IMR-90 (cell line): ENCODE measurements at regions not wholly inside any gene's neighbourhood (a gene's known extent, or its start where the extent isn't known, plus 50 kb on each side); places are given as distances from the start of the nearest gene placed in this dataset.

Source experiments
- ATAC-seq: fragments of 200-7000 bp; cut with Tn5 transposase; 2 replicates; pipeline ENCODE4 v1.9.1; 2020; ENCODE audit warnings: low read depth, mild to moderate bottlenecking, moderate library complexity
- BruUV-seq: library from RNA; stranded (reverse); fragments of 400-500 nt; replicated peaks from 2 replicates; lab custom pipeline; 2021; lab: Mats Ljungman, UMichigan
- CTCF ChIA-PET: fragments of 300-600 bp; formaldehyde crosslinking; extraction: SDS; loops from one replicate; lab custom pipeline; 2021; ENCODE audit warnings: antibody characterized with exemption; lab: Yijun Ruan, JAX
- POLR2A ChIA-PET: fragments of 300-600 bp; sonication (Branson Sonifier 250); formaldehyde crosslinking; loops from one replicate; lab custom pipeline; 2022; ENCODE audit warnings: antibody characterized with exemption; ENCODE audit not compliant: unreplicated experiment; lab: Charles Lee
- DNase-seq: peaks from one replicate; pipeline ENCODE4 v3.0.0; 2013
- H2AFZ ChIP-seq: replicated peaks from 2 replicates; pipeline ENCODE3; 2013; ENCODE audit warnings: low read length, mild to moderate bottlenecking; ENCODE audit not compliant: poor library complexity
- H2AK5ac ChIP-seq: 2 replicates; pipeline ENCODE4 v1.6.1; 2013; ENCODE audit warnings: low read depth, low read length, inconsistent platforms
- H2AK9ac ChIP-seq: replicated peaks from 2 replicates; pipeline ENCODE3; 2013; ENCODE audit warnings: mild to moderate bottlenecking, low read depth, low read length, moderate library complexity; ENCODE audit not compliant: poor library complexity
- H2BK120ac ChIP-seq: 2 replicates; pipeline ENCODE4 v1.6.1; 2013; ENCODE audit warnings: low read depth, low read length, inconsistent platforms
- H2BK15ac ChIP-seq: 3 replicates; pipeline ENCODE4 v1.6.1; 2013; ENCODE audit warnings: low read depth, low read length, inconsistent platforms
- H2BK20ac ChIP-seq: 2 replicates; pipeline ENCODE4 v1.6.1; 2013; ENCODE audit warnings: low read depth, mild to moderate bottlenecking, inconsistent platforms, low read length, moderate library complexity
- H2BK5ac ChIP-seq: 2 replicates; pipeline ENCODE4 v1.6.1; 2013; ENCODE audit warnings: mild to moderate bottlenecking, low read depth, low read length, inconsistent platforms; ENCODE audit not compliant: poor library complexity, severe bottlenecking
- H3K14ac ChIP-seq: replicated peaks from 2 replicates; pipeline ENCODE4 v1.6.1; 2013; ENCODE audit warnings: low read depth, low read length, inconsistent platforms
- H3K18ac ChIP-seq: 2 replicates; pipeline ENCODE4 v1.6.1; 2013; ENCODE audit warnings: low read depth, low read length, control low read depth
- H3K23ac ChIP-seq: 2 replicates; pipeline ENCODE4 v1.6.1; 2013; ENCODE audit warnings: low read depth, low read length, inconsistent platforms
- H3K27ac ChIP-seq: 2 replicates; pipeline ENCODE4 v1.5.1; 2013; ENCODE audit warnings: mild to moderate bottlenecking, control low read depth, low read length; ENCODE audit not compliant: insufficient read depth
- H3K27me3 ChIP-seq: 2 replicates; pipeline ENCODE4 v1.6.1; 2013; ENCODE audit warnings: low read length; ENCODE audit not compliant: control insufficient read depth, insufficient read depth
- H3K36me3 ChIP-seq: 2 replicates; pipeline ENCODE4 v1.6.1; 2013; ENCODE audit warnings: low read length, mixed read lengths; ENCODE audit not compliant: control insufficient read depth, insufficient read depth
- H3K4ac ChIP-seq: 2 replicates; pipeline ENCODE4 v1.6.1; 2013; ENCODE audit warnings: low read depth, low read length, inconsistent platforms
- H3K4me1 ChIP-seq: 2 replicates; pipeline ENCODE4 v1.6.1; 2013; ENCODE audit warnings: low read length, mixed read lengths; ENCODE audit not compliant: control insufficient read depth, insufficient read depth
- H3K4me2 ChIP-seq: 2 replicates; pipeline ENCODE4 v1.6.1; 2013; ENCODE audit warnings: low read depth, mild to moderate bottlenecking, control low read depth, low read length, moderate library complexity
- H3K4me3 ChIP-seq: 2 replicates; pipeline ENCODE4 v1.5.1; 2013; ENCODE audit warnings: low read depth, mild to moderate bottlenecking, control low read depth, low read length, moderate library complexity; ENCODE audit not compliant: insufficient read depth
- H3K56ac ChIP-seq: 2 replicates; pipeline ENCODE4 v1.6.1; 2013; ENCODE audit warnings: low read length, inconsistent platforms; ENCODE audit not compliant: insufficient read depth; ENCODE audit errors: extremely low read depth
- H3K79me1 ChIP-seq, 2 experiments: 2 replicates each; pipeline ENCODE4 v1.6.1; 2013; ENCODE audit warnings: low read length in 2 of 2, inconsistent platforms in 1 of 2, low read depth in 1 of 2
- H3K9ac ChIP-seq: 2 replicates; pipeline ENCODE4 v1.6.1; 2013; ENCODE audit warnings: low read depth, low read length, control low read depth
- H3K9me1 ChIP-seq: 2 replicates; pipeline ENCODE4 v1.6.1; 2013; ENCODE audit warnings: low read length, inconsistent platforms; ENCODE audit not compliant: insufficient read depth
- H3K9me3 ChIP-seq: 2 replicates; pipeline ENCODE4 v1.6.1; 2013; ENCODE audit warnings: low read length; ENCODE audit not compliant: control insufficient read depth, insufficient read depth
- H4K20me1 ChIP-seq: 2 replicates; pipeline ENCODE4 v1.6.1; 2013; ENCODE audit warnings: low read length, inconsistent platforms; ENCODE audit not compliant: insufficient read depth
- H4K5ac ChIP-seq: 2 replicates; pipeline ENCODE4 v1.6.1; 2013; ENCODE audit warnings: mild to moderate bottlenecking, low read depth, low read length, control low read depth
- H4K8ac ChIP-seq, 2 experiments: 2 replicates each; pipeline ENCODE4 v1.6.1; 2013; ENCODE audit warnings: low read depth in 2 of 2, low read length in 2 of 2, control low read depth in 1 of 2, inconsistent platforms in 1 of 2
- H4K91ac ChIP-seq: 2 replicates; pipeline ENCODE4 v1.6.1; 2013; ENCODE audit warnings: low read depth, low read length, inconsistent platforms; ENCODE audit not compliant: insufficient read depth
- CEBPB ChIP-seq: IDR thresholded peaks from 2 replicates; pipeline ENCODE4 v1.6.1; 2012; ENCODE audit warnings: low read depth, low read length, improper control_type of control experiment
- CHD1 ChIP-seq: IDR thresholded peaks from 2 replicates; pipeline ENCODE4 v1.6.1; 2012; ENCODE audit warnings: low read depth, low read length, improper control_type of control experiment
- MAFK ChIP-seq: IDR thresholded peaks from 2 replicates; pipeline ENCODE4 v1.6.1; 2012; ENCODE audit warnings: low read depth, low read length, improper control_type of control experiment
- MAZ ChIP-seq: IDR thresholded peaks from 2 replicates; pipeline ENCODE4 v1.6.1; 2012; ENCODE audit warnings: low read depth, mild to moderate bottlenecking, low read length, improper control_type of control experiment, moderate library complexity, borderline replicate concordance
- NFE2L2 ChIP-seq: fragments of 150-350 bp; IDR thresholded peaks from 2 replicates; pipeline ENCODE4 v1.6.1; 2016; ENCODE audit warnings: low read depth, mild to moderate bottlenecking, low read length
- WGBS, 2 experiments: methylation state at CpG; one replicate each; pipeline versions ENCODE4 v1.1.5 to v1.1.7; 2013; ENCODE audit warnings: missing lambda C conversion rate in 2 of 2; ENCODE audit not compliant: insufficient read length in 1 of 2; ENCODE audit errors: extremely low coverage in 2 of 2; 5-methylcytosine and 5-hydroxymethylcytosine counted together
- dilution Hi-C: fragments of 300-500 bp; cut with HindIII; formaldehyde crosslinking; loops from one replicate; pipeline ENCODE4 v1.14.3; 2018; ENCODE audit warnings: low sequenced_read_pairs; ENCODE audit not compliant: unreplicated experiment
- in situ Hi-C: fragments of 300-500 bp; cut with MboI; formaldehyde crosslinking; loops from 3 replicates; pipeline ENCODE4 v1.14.3; 2019; ENCODE audit warnings: low sequenced_read_pairs, inconsistent platforms, mixed read lengths
- intact Hi-C: fragments of 100-400 bp; cut with micrococcal nuclease; formaldehyde crosslinking; loops from 2 replicates; pipeline ENCODE4 v1.10.0; 2022
- TF ChIP-seq, protein P1 (sequence below): fragments of 150-350 bp; IDR thresholded peaks from 2 replicates; pipeline ENCODE4 v1.6.1; 2017; ENCODE audit warnings: mild to moderate bottlenecking, antibody characterized with exemption, low read length, low read depth

GRCh38 chr10:4352414-4352961 lies 473.5 kb upstream of the AKR1E2 start:
- H2AFZ ChIP-seq, result peak overlapping the region; percentile 28
- peak overlapping the region; percentile 55 for H4K91ac ChIP-seq
- H4K5ac ChIP-seq, result no peak overlapping the region
- H2BK5ac ChIP-seq, result no peak overlapping the region
- peak overlapping the region; percentile 38 for H3K14ac ChIP-seq
- H3K4me2 ChIP-seq, result no peak overlapping the region
- H3K27ac ChIP-seq, result no peak overlapping the region
- peaks cover 6% of the 10 kb centered on the region for H3K4me1 ChIP-seq
- 0 out of 2 replicates have a peak overlapping the region, but pooled peaks have one; percentile 3 for H3K18ac ChIP-seq
- in situ Hi-C loops (no loop called here), intact Hi-C loops (no loop called here), dilution Hi-C loops (no loop called here)
- H4K20me1 ChIP-seq, result no peaks in the 10 kb centered on the region
- peak overlapping the region; percentile 48 for H2BK120ac ChIP-seq
- ATAC-seq, result no peak
- CTCF ChIA-PET, result no interaction called here
- H2AK5ac ChIP-seq, result peak overlapping the region; percentile 75
- peaks cover 12% of the 10 kb centered on the region for H3K9me1 ChIP-seq
- no peak overlapping the region for H3K56ac ChIP-seq
- no TSS peak for BruUV-seq
- H3K27me3 ChIP-seq, result no peaks in the 10 kb centered on the region
- peak overlapping the region; percentile 71 for H3K23ac ChIP-seq
- peak overlapping the region; percentile 85 for H3K4ac ChIP-seq
- 83% methylated on average over 3 of the region's 7 CpGs; no CpG with 5 or more reads in 1 of the 2 experiments for WGBS, 2 experiments
- no peaks in the 10 kb centered on the region for H3K36me3 ChIP-seq
- POLR2A ChIA-PET, result no interaction called here
- H3K4me3 ChIP-seq, result no peak overlapping the region
- no peaks in the 10 kb centered on the region for H3K9me3 ChIP-seq
- peak overlapping the region in 1 of 2 experiments; percentile 49; a peak in 1 of 4 replicates for H4K8ac ChIP-seq
- peak overlapping the region; percentile 75 for H2BK20ac ChIP-seq
- no peak overlapping the region for H2AK9ac ChIP-seq
- peak overlapping the region; percentile 59; the same call in 1 of the 3 replicates for H2BK15ac ChIP-seq
- H3K79me1 ChIP-seq, result no peaks in the 10 kb centered on the region
- no peak for TF ChIP-seq NFE2L2
- TF ChIP-seq CHD1, result no peak
- TF ChIP-seq MAFK, result no peak
- TF ChIP-seq MAZ, result no peak
- TF ChIP-seq, protein P1, sequence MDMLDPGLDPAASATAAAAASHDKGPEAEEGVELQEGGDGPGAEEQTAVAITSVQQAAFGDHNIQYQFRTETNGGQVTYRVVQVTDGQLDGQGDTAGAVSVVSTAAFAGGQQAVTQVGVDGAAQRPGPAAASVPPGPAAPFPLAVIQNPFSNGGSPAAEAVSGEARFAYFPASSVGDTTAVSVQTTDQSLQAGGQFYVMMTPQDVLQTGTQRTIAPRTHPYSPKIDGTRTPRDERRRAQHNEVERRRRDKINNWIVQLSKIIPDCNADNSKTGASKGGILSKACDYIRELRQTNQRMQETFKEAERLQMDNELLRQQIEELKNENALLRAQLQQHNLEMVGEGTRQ, result no peak
- no peak for TF ChIP-seq CEBPB
- H3K9ac ChIP-seq, result no peak overlapping the region
- no peak for DNase-seq
